AG10803 (cell line): ENCODE measurements at regions not wholly inside any gene's neighbourhood (a gene's known extent, or its start where the extent isn't known, plus 50 kb on each side); places are given as distances from the start of the nearest gene placed in this dataset.

Experiments
- DNase-seq: peaks from one replicate; pipeline ENCODE4 v3.0.0; 2010; ENCODE audit warnings: low read depth
- H3K4me3 ChIP-seq: 2 replicates; pipeline ENCODE4 v1.5.1; 2011; ENCODE audit warnings: mild to moderate bottlenecking, low read length, control low read depth
- TF ChIP-seq, protein P1 (sequence below): conservative IDR thresholded peaks from 2 replicates; pipeline ENCODE4 v1.5.1; 2011; ENCODE audit warnings: mild to moderate bottlenecking, low read length, control low read depth, inconsistent platforms

- DNase-seq, result peak; percentile 42
- TF ChIP-seq, protein P1, sequence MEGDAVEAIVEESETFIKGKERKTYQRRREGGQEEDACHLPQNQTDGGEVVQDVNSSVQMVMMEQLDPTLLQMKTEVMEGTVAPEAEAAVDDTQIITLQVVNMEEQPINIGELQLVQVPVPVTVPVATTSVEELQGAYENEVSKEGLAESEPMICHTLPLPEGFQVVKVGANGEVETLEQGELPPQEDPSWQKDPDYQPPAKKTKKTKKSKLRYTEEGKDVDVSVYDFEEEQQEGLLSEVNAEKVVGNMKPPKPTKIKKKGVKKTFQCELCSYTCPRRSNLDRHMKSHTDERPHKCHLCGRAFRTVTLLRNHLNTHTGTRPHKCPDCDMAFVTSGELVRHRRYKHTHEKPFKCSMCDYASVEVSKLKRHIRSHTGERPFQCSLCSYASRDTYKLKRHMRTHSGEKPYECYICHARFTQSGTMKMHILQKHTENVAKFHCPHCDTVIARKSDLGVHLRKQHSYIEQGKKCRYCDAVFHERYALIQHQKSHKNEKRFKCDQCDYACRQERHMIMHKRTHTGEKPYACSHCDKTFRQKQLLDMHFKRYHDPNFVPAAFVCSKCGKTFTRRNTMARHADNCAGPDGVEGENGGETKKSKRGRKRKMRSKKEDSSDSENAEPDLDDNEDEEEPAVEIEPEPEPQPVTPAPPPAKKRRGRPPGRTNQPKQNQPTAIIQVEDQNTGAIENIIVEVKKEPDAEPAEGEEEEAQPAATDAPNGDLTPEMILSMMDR, result no peak
- H3K4me3 ChIP-seq, result no peak overlapping the region
These were observed 541.2 kb upstream of the JARID2 start for GRCh38 chr6:14704383-14705271.

GRCh38 chr6:14705841-14706377 lies 540.0 kb upstream of the JARID2 start:
- H3K4me3 ChIP-seq, result no peak overlapping the region
- DNase-seq, result peak; percentile 17
- TF ChIP-seq, protein P1, result no peak

GRCh38 chr6:14706378-14706929 lies 539.4 kb upstream of the JARID2 start:
- DNase-seq, result peak; percentile 97
- TF ChIP-seq, protein P1, result peak; percentile 11; the same call in 1 of the 2 replicates
- no peak overlapping the region for H3K4me3 ChIP-seq

DNA sequence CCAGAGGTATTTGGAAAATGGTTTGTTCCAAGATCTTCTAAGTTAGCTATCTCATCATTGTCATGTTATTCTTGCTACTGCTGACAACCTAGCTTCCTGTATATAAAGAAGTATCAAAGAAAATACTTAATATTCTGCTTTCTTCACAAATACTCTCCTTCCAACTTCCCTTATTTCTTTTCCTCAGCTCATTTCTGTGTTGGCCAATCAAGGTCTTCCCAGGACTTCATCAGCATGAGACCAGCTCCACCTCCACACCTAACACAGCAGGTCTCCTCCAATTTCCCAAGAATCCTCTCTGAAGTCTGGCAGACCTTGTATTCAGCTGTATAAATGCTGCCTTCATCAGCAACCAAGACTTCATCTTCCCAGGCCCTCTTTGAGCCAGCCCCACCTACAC lies 538.6 kb upstream of the JARID2 start:
- TF ChIP-seq, protein P1, result no peak
- no peak overlapping the region for H3K4me3 ChIP-seq
- DNase-seq, result no peak

DNA sequence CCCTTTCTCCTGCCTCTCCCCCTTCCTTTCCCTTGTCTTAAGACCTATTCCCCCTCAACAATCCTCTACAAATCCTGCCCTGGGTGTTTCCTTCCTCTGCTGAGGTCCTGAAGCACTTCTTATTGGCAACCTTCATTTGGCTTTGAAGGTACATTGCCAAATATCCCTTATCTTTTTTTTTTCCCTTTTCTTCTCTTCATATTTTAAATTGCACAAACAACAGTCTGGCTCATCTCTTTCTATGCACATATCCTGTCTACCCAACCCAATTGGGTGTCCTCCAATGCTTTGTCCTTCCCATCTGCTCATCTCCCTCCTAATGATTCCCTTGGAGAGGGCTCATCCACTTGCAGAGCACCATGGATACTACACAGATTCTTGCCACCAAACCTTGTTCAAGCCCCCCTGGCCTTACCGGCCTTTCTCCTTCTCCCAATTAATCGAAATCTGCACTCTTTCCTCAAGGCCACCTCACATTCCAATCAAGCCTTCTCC lies 537.9 kb upstream of the JARID2 start:
- H3K4me3 ChIP-seq, result no peak overlapping the region
- DNase-seq, result peak; percentile 37
- TF ChIP-seq, protein P1, result no peak

DNA sequence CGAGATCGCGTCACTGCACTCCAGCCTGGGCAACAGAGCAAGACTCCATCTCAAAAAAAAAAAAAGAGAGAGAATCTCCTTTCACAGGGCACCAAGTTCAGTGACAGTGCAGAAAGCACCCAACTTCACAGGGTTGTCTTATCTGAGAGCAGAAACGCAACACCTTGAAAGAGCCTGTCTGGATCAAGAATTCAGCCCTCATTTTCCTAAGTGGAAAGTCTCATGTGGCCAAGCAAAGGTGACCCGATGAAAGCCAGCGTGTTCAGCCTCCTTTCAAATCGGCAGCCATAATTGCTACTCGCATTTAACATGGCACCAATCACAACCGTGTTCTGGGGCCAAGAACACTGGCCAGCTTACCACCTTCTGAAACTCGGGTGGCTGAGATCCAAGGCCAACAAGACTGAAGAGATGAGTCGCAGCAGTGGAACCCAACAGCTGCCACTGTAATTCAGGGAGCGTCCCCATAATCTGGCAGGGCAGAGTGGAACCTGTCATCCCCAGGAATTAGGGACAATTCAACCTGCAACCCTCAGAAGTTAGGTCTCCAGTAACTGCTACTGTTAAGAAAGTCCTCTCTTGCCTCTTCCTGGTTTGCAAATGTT lies 536.7 kb upstream of the JARID2 start:
- TF ChIP-seq, protein P1, result no peak
- DNase-seq, result no peak
- no peak overlapping the region for H3K4me3 ChIP-seq
